ENCODE measurements at regions not wholly inside any gene's neighbourhood (a gene's known extent, or its start where the extent isn't known, plus 50 kb on each side); places are given as distances from the start of the nearest gene placed in this dataset.
"Not testable (repeated sequence)": the region's sequence is repeated elsewhere in the genome, so short reads cannot be mapped to it uniquely, and the experiment has no call there.

GRCh38 chr9:78676009-78676408, 379.1 kb downstream of the PSAT1 start:
- peak; percentile 72 for DNase-seq

- no peak for DNase-seq
Observed at GRCh38 chr9:78676623-78677022, 379.7 kb downstream of the PSAT1 start.

- no peak for DNase-seq
Observed at GRCh38 chr9:78677326-78677725, 380.4 kb downstream of the PSAT1 start.

GRCh38 chr9:78678877-78679276, 382.0 kb downstream of the PSAT1 start:
- no peak for DNase-seq

- no peak for DNase-seq
Observed at GRCh38 chr9:78680196-78680595, 383.3 kb downstream of the PSAT1 start.

GRCh38 chr9:78682216-78682615, 385.3 kb downstream of the PSAT1 start:
- no peak for DNase-seq

GRCh38 chr9:78685471-78685870, 388.5 kb downstream of the PSAT1 start:
- no peak for DNase-seq

GRCh38 chr9:78688796-78689195, 391.9 kb downstream of the PSAT1 start:
- DNase-seq: no peak

- DNase-seq: no peak
Observed at GRCh38 chr9:78691542-78691941, 394.6 kb downstream of the PSAT1 start.

GRCh38 chr9:78692871-78693270, 395.9 kb downstream of the PSAT1 start:
- no peak for DNase-seq

- no peak for DNase-seq
Observed at GRCh38 chr9:78694974-78695373, 398.0 kb downstream of the PSAT1 start.

- DNase-seq: peak; percentile 24
Observed at GRCh38 chr9:78695519-78695918, 398.6 kb downstream of the PSAT1 start.

- no peak for DNase-seq
Observed at GRCh38 chr9:78697618-78698017, 400.7 kb downstream of the PSAT1 start.

- DNase-seq: no peak
Observed at GRCh38 chr9:78698371-78698770, 401.4 kb downstream of the PSAT1 start.

GRCh38 chr9:78699217-78699616, 402.3 kb downstream of the PSAT1 start:
- not testable (repeated sequence) for DNase-seq

GRCh38 chr9:78704153-78704552, 407.2 kb downstream of the PSAT1 start:
- DNase-seq: not testable (repeated sequence)

GRCh38 chr9:78707080-78707479, 410.2 kb downstream of the PSAT1 start:
- DNase-seq: no peak

GRCh38 chr9:78707481-78707991, 410.6 kb downstream of the PSAT1 start:
- DNase-seq: peak; percentile 12

- no peak for DNase-seq
Observed at GRCh38 chr9:78712903-78713613, 416.1 kb downstream of the PSAT1 start.

- DNase-seq: no peak
Observed at GRCh38 chr9:78713614-78714405, 416.9 kb downstream of the PSAT1 start.

- no peak for DNase-seq
Observed at GRCh38 chr9:78714576-78714975, 417.7 kb downstream of the PSAT1 start.

GRCh38 chr9:78719029-78719428, 422.1 kb downstream of the PSAT1 start:
- not testable (repeated sequence) for DNase-seq

- no peak for DNase-seq
Observed at GRCh38 chr9:78724896-78725295, 428.0 kb downstream of the PSAT1 start.

- no peak for DNase-seq
Observed at GRCh38 chr9:78725503-78725902, 428.6 kb downstream of the PSAT1 start.
